Lower leg skin (tissue), 3 donors: ENCODE measurements at regions not wholly inside any gene's neighbourhood (a gene's known extent, or its start where the extent isn't known, plus 50 kb on each side); places are given as distances from the start of the nearest gene placed in this dataset.

Experiments
- POLR2A ChIP-seq, 2 donors: fragments of 450-650 bp; IDR thresholded peaks; one replicate each; pipeline ENCODE4 v1.6.1; 2016 to 2017; ENCODE audit warnings: antibody characterized with exemption in 2 of 2, mild to moderate bottlenecking in 1 of 2, moderate library complexity in 1 of 2
- TF ChIP-seq, protein P1 (sequence below), 3 donors: fragments of 450-650 bp; IDR thresholded peaks; one replicate each; pipeline ENCODE4 v1.5.1; 2016; ENCODE audit warnings: antibody characterized with exemption in 3 of 3, mild to moderate bottlenecking in 3 of 3, moderate library complexity in 2 of 3

DNA sequence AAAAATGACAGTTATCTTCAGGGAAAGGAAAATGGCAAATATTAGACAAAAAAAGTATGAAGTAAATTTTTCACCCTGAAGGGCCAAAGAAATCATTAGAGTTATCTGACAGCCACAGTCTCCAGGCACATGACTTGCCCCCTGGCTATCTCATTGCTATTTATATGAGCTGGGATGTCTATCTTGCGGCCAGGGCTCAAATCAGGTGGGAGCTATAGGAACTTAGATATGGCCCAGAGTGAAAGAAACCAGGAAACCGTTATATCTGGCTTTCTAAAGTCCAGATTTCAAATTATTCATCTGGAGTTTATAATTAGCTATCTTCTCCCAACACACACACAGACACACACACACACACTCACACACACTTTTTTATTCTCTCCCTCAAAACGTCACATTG is 135.3 kb upstream of the EEF1E1 start:
- TF ChIP-seq, protein P1, sequence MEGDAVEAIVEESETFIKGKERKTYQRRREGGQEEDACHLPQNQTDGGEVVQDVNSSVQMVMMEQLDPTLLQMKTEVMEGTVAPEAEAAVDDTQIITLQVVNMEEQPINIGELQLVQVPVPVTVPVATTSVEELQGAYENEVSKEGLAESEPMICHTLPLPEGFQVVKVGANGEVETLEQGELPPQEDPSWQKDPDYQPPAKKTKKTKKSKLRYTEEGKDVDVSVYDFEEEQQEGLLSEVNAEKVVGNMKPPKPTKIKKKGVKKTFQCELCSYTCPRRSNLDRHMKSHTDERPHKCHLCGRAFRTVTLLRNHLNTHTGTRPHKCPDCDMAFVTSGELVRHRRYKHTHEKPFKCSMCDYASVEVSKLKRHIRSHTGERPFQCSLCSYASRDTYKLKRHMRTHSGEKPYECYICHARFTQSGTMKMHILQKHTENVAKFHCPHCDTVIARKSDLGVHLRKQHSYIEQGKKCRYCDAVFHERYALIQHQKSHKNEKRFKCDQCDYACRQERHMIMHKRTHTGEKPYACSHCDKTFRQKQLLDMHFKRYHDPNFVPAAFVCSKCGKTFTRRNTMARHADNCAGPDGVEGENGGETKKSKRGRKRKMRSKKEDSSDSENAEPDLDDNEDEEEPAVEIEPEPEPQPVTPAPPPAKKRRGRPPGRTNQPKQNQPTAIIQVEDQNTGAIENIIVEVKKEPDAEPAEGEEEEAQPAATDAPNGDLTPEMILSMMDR (IDR thresholded peaks at IDR 0.05): no peak
- no peak for TF ChIP-seq POLR2A (IDR thresholded peaks at IDR 0.05)
